HEK293T (cell line): ENCODE measurements at regions not wholly inside any gene's neighbourhood (a gene's known extent, or its start where the extent isn't known, plus 50 kb on each side); places are given as distances from the start of the nearest gene placed in this dataset.

Experiments used
- CTCF ChIA-PET: fragments of 350-600 bp; formaldehyde crosslinking; extraction: SDS; loops from one replicate; lab custom pipeline; 2021; ENCODE audit warnings: antibody characterized with exemption, inconsistent platforms; lab: Yijun Ruan, JAX
- POLR2A ChIA-PET: fragments of 350-600 bp; formaldehyde crosslinking; extraction: SDS; loops from one replicate; lab custom pipeline; 2020; ENCODE audit warnings: antibody characterized with exemption, inconsistent platforms; lab: Yijun Ruan, JAX
- DNase-seq: peaks from one replicate; pipeline ENCODE4 v3.0.0; 2012; ENCODE audit warnings: mixed read lengths; ENCODE audit errors: extremely low spot score
- ARNT ChIP-seq: fragments of 450-650 bp; IDR thresholded peaks from 2 replicates; pipeline ENCODE4 v1.6.1; 2017; ENCODE audit warnings: mild to moderate bottlenecking
- BHLHE40 ChIP-seq: fragments of 450-650 bp; IDR thresholded peaks from 2 replicates; pipeline ENCODE4 v1.6.1; 2016; ENCODE audit warnings: mild to moderate bottlenecking, moderate library complexity, borderline replicate concordance
- CTBP1 ChIP-seq: fragments of 450-650 bp; IDR thresholded peaks from 2 replicates; pipeline ENCODE4 v1.6.1; 2016; ENCODE audit warnings: borderline replicate concordance
- ELF4 ChIP-seq: fragments of 450-650 bp; IDR thresholded peaks from 2 replicates; pipeline ENCODE4 v1.6.1; 2017; ENCODE audit warnings: antibody characterized with exemption
- FOXA1 ChIP-seq: fragments of 450-650 bp; IDR thresholded peaks from 2 replicates; pipeline ENCODE4 v1.6.1; 2016; ENCODE audit warnings: mild to moderate bottlenecking
- FOXK2 ChIP-seq: fragments of 450-650 bp; IDR thresholded peaks from 2 replicates; pipeline ENCODE4 v1.6.1; 2016; ENCODE audit warnings: mild to moderate bottlenecking
- FOXM1 ChIP-seq: fragments of 450-650 bp; IDR thresholded peaks from 2 replicates; pipeline ENCODE4 v1.6.1; 2017; ENCODE audit warnings: mild to moderate bottlenecking, borderline replicate concordance
- HDGF ChIP-seq: fragments of 450-650 bp; IDR thresholded peaks from 2 replicates; pipeline ENCODE4 v1.6.1; 2017; ENCODE audit warnings: antibody characterized with exemption, borderline replicate concordance
- L3MBTL2 ChIP-seq: fragments of 450-650 bp; conservative IDR thresholded peaks from 2 replicates; pipeline ENCODE4 v1.6.1; 2016; ENCODE audit warnings: mild to moderate bottlenecking
- LEF1 ChIP-seq: fragments of 450-650 bp; IDR thresholded peaks from 2 replicates; pipeline ENCODE4 v1.6.1; 2017; ENCODE audit warnings: mild to moderate bottlenecking, borderline replicate concordance
- NFRKB ChIP-seq: fragments of 450-650 bp; IDR thresholded peaks from 2 replicates; pipeline ENCODE4 v1.6.1; 2016; ENCODE audit warnings: mild to moderate bottlenecking, moderate library complexity
- PKNOX1 ChIP-seq: fragments of 450-650 bp; IDR thresholded peaks from 2 replicates; pipeline ENCODE4 v1.6.1; 2016
- SP1 ChIP-seq: fragments of 450-650 bp; IDR thresholded peaks from 2 replicates; pipeline ENCODE4 v1.6.1; 2017
- SUZ12 ChIP-seq: fragments of 450-650 bp; IDR thresholded peaks from 2 replicates; pipeline ENCODE4 v1.6.1; 2016; ENCODE audit warnings: mild to moderate bottlenecking
- TARDBP ChIP-seq: fragments of 450-650 bp; IDR thresholded peaks from 2 replicates; pipeline ENCODE4 v1.6.1; 2016
- ZNF384 ChIP-seq: fragments of 450-650 bp; IDR thresholded peaks from 2 replicates; pipeline ENCODE4 v1.6.1; 2016

GRCh38 chr15:70474471-70475406 lies 288.6 kb downstream of the UACA start:
- no peak for DNase-seq
- ChIA-PET POLR2A (no interaction called here), CTCF (interaction anchor here (0.9 to 1.8 kb wide), 4 partner anchors 8 to 34 kb away, joined by 3 to 8 read pairs (median 4); no protein-coding TSS in a partner anchor)

GRCh38 chr15:70473581-70474370 lies 289.6 kb downstream of the UACA start:
- TF ChIP-seq ELF4 (no peak), SP1 (no peak), PKNOX1 (no peak), FOXM1 (no peak), FOXK2 (no peak), ARNT (no peak), ZNF384 (no peak), TARDBP (no peak), SUZ12 (no peak), CTBP1 (no peak), LEF1 (no peak), FOXA1 (no peak), HDGF (no peak), NFRKB (no peak), BHLHE40 (no peak), L3MBTL2 (no peak)
- no peak for DNase-seq
- ChIA-PET CTCF (no interaction called here), POLR2A (no interaction called here)

More at GRCh38 chr15:70474471-70475406, 288.6 kb downstream of the UACA start:
- no peak for TF ChIP-seq ZNF384
- TF ChIP-seq HDGF: no peak
- no peak for TF ChIP-seq SUZ12

DNA sequence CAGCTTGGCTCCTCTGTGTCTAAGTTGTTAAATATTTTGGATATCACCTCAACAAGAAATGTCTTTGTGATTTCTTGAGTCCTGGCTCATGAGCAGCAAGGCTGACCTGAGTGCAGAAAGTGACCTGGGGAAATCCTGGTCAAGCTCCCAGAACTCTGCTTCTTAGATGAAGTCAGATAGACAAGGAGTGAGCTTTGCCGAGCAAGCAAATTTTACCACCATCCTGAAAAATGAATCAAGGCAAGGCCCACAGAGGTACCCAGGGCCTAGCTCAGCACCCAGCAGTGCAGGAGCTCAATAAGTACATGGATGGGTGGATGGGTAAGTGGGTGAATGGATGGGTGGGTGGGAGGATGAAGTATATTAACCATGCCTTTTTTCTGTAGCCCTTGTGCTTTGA lies 291.8 kb downstream of the UACA start:
- ChIA-PET CTCF (no interaction called here), POLR2A (no interaction called here)
- TF ChIP-seq CTBP1: no peak
- no peak for TF ChIP-seq PKNOX1
- no peak for TF ChIP-seq FOXA1
- TF ChIP-seq ARNT: no peak
- TF ChIP-seq BHLHE40: no peak
- TF ChIP-seq SP1: no peak
- no peak for TF ChIP-seq LEF1
- TF ChIP-seq NFRKB: no peak
- TF ChIP-seq FOXM1: no peak
- no peak for TF ChIP-seq ZNF384
- no peak for TF ChIP-seq TARDBP
- no peak for DNase-seq

GRCh38 chr15:70470556-70471191 lies 292.7 kb downstream of the UACA start:
- no peak for DNase-seq
- CTCF ChIA-PET: no interaction called here
- no peak for TF ChIP-seq PKNOX1
- TF ChIP-seq HDGF: no peak
- TF ChIP-seq LEF1: no peak
- no peak for TF ChIP-seq TARDBP
- no peak for TF ChIP-seq CTBP1
- TF ChIP-seq NFRKB: no peak
- TF ChIP-seq FOXM1: no peak
- TF ChIP-seq FOXA1: no peak
- no peak for TF ChIP-seq FOXK2
- TF ChIP-seq SUZ12: no peak
- TF ChIP-seq L3MBTL2: no peak
- TF ChIP-seq ELF4: no peak
- TF ChIP-seq ZNF384: no peak
- TF ChIP-seq BHLHE40: no peak
- TF ChIP-seq SP1: no peak
- TF ChIP-seq ARNT: no peak
- POLR2A ChIA-PET: no interaction called here

DNA sequence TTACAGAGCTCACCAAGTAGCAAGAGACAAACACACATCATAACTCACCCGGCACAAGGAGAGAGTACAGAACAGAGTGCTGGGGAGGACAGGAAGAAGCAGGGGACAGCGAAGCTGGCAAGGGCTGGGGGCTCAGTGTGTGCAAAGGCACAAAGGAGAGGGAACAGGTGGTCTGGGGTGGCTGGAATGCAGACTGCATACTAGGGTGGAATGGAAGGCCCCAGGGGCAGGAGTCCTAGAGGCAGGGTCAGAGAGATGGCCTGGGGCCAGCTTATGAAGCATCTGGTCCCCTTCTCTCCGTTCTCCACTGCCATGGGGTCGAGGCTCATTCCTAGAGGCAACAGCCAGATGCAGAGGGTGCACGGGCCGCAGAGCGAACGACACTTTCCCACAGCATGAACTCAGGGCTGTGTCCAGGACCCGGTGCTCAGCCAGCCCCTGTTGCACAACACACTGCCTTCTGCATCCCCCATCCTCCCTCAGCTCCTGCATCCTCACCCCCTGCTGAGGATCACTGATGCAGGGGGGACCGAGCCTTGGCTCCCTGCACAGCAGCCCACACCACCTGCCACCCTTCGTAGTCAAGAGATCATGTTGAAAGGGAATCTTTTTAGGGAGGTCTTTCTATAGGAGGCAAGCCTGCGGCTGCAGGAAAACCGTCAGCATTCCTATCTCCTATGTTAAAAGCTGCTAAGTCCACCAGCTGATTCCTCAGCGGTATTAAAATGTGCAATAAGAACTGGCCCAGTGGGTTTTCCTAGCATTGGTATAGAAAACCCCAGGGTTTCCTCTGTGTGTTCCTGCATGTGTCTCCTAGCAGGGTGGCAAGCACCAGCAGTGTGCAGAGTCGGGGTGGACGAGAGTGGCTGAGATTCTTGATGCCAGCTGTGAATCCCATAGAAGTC lies 293.5 kb downstream of the UACA start:
- ChIA-PET CTCF (interaction anchor here (1.0 kb wide), 1 partner anchor 166 kb away, joined by 3 read pairs; no protein-coding TSS in a partner anchor), POLR2A (no interaction called here)
- TF ChIP-seq SP1 (no peak), PKNOX1 (no peak), ELF4 (no peak), HDGF (no peak), ZNF384 (no peak)
- no peak for DNase-seq
